Cardiac muscle cell (in vitro differentiated cells and primary cell): ENCODE measurements at regions not wholly inside any gene's neighbourhood (a gene's known extent, or its start where the extent isn't known, plus 50 kb on each side); places are given as distances from the start of the nearest gene placed in this dataset.
"Not testable (repeated sequence)": the region's sequence is repeated elsewhere in the genome, so short reads cannot be mapped to it uniquely, and the experiment has no call there.

Experiments
- DNase-seq, 2 donors: peaks; one replicate each; pipeline versions ENCODE4 v3.0.0 to v3.0.0-alpha.2; 2010 to 2017; ENCODE audit warnings: low read depth in 1 of 2, low spot score in 1 of 2
- H3K27ac ChIP-seq: fragments of 200-600 bp; sonication (generic); 2 replicates; pipeline ENCODE4 v1.5.1; 2016
- H3K27me3 ChIP-seq: fragments of 200-600 bp; sonication (generic); 2 replicates; pipeline ENCODE4 v1.6.0; 2016; ENCODE audit warnings: control low read depth
- H3K36me3 ChIP-seq: fragments of 200-600 bp; sonication (generic); 2 replicates; pipeline ENCODE4 v1.5.1; 2016; ENCODE audit warnings: control low read depth
- H3K4me1 ChIP-seq: fragments of 200-600 bp; sonication (generic); 2 replicates; pipeline ENCODE4 v1.8.1; 2017; ENCODE audit warnings: low read depth, mild to moderate bottlenecking, mixed run types
- H3K4me3 ChIP-seq: fragments of 200-600 bp; sonication (generic); 2 replicates; pipeline ENCODE4 v1.5.1; 2016; ENCODE audit warnings: mild to moderate bottlenecking
- H3K9me3 ChIP-seq: fragments of 200-600 bp; sonication (generic); 2 replicates; pipeline ENCODE4 v1.5.1; 2017; ENCODE audit warnings: low read depth, mild to moderate bottlenecking, control low read depth
- CTCF ChIP-seq: IDR thresholded peaks from 2 replicates; pipeline ENCODE4 v1.5.1; 2012; ENCODE audit warnings: low read depth, mild to moderate bottlenecking, low read length

GRCh38 chr3:48069339-48069738 lies 53.1 kb upstream of the MAP4 start:
- Histone ChIP-seq H3K27ac (peak overlapping the region; percentile 49), H3K4me3 (no peak overlapping the region), H3K36me3 (no peaks in the 10 kb centered on the region), H3K4me1 (peaks cover 13% of the 10 kb centered on the region), H3K27me3 (no peaks in the 10 kb centered on the region), H3K9me3 (no peaks in the 10 kb centered on the region)
- TF ChIP-seq CTCF = no peak
- DNase-seq = no peak

GRCh38 chr3:48068886-48069285 lies 52.7 kb upstream of the MAP4 start:
- Histone ChIP-seq H3K4me1 (peaks cover 13% of the 10 kb centered on the region), H3K9me3 (no peaks in the 10 kb centered on the region), H3K4me3 (no peak overlapping the region), H3K27ac (peak overlapping the region; percentile 49), H3K27me3 (no peaks in the 10 kb centered on the region), H3K36me3 (no peaks in the 10 kb centered on the region)
- DNase-seq = no peak
- no peak for TF ChIP-seq CTCF

GRCh38 chr3:48068320-48068719 lies 52.1 kb upstream of the MAP4 start:
- not testable (repeated sequence) for H3K4me3 ChIP-seq, H3K36me3 ChIP-seq, H3K27ac ChIP-seq, DNase-seq, H3K27me3 ChIP-seq, H3K9me3 ChIP-seq
- peaks cover 13% of the 10 kb centered on the region for H3K4me1 ChIP-seq

GRCh38 chr3:48067271-48067670 lies 51.1 kb upstream of the MAP4 start:
- Histone ChIP-seq H3K9me3 (no peaks in the 10 kb centered on the region), H3K4me3 (no peak overlapping the region), H3K4me1 (peaks cover 13% of the 10 kb centered on the region), H3K36me3 (no peaks in the 10 kb centered on the region), H3K27ac (no peak overlapping the region), H3K27me3 (no peaks in the 10 kb centered on the region)
- no peak for DNase-seq
- no peak for TF ChIP-seq CTCF
